Heart left ventricle (tissue), 16 donors: ENCODE measurements at regions not wholly inside any gene's neighbourhood (a gene's known extent, or its start where the extent isn't known, plus 50 kb on each side); places are given as distances from the start of the nearest gene placed in this dataset.

ENCODE experiments used
- ATAC-seq, 4 donors: fragments of 200-7000 bp; cut with Tn5 transposase; one replicate each; pipeline ENCODE4 v1.9.1; 2020 to 2022; ENCODE audit warnings: moderate library complexity in 4 of 4, mild to moderate bottlenecking in 3 of 4, moderate number of reproducible peaks in 1 of 4
- DNase-seq, 5 donors: peaks; one replicate each; pipeline ENCODE4 v3.0.0-alpha.2; 2020
- H3K27ac ChIP-seq, 12 donors: fragments of 200-600 bp; sonication (generic) in 4 of 12; one replicate each; pipeline versions ENCODE4 v1.5.0 to v1.8.0; 2016 to 2022; ENCODE audit warnings: mild to moderate bottlenecking in 2 of 12
- H3K27me3 ChIP-seq, 9 donors: fragments of 200-600 bp; sonication (generic) in 2 of 9; one replicate each; pipeline versions ENCODE4 v1.5.1 to v1.8.0; 2016 to 2022; ENCODE audit warnings: mild to moderate bottlenecking in 3 of 9
- H3K36me3 ChIP-seq, 9 donors: fragments of 200-600 bp; sonication (generic) in 2 of 9; one replicate each; pipeline versions ENCODE4 v1.5.0 to v1.8.0; 2018 to 2022; ENCODE audit warnings: mild to moderate bottlenecking in 2 of 9
- H3K4me1 ChIP-seq, 12 donors: fragments of 200-600 bp; sonication (generic) in 4 of 12; one replicate each; pipeline versions ENCODE4 v1.5.0 to v1.8.0; 2016 to 2022; ENCODE audit warnings: mild to moderate bottlenecking in 3 of 12
- H3K4me3 ChIP-seq, 12 donors: fragments of 200-600 bp; sonication (generic) in 4 of 12; one replicate each; pipeline versions ENCODE4 v1.5.0 to v1.8.0; 2017 to 2022; ENCODE audit warnings: mild to moderate bottlenecking in 9 of 12, moderate library complexity in 4 of 12
- H3K9me3 ChIP-seq, 12 donors: fragments of 200-600 bp; sonication (generic) in 4 of 12; one replicate each; pipeline versions ENCODE4 v1.5.0 to v1.8.0; 2016 to 2022; ENCODE audit warnings: mild to moderate bottlenecking in 1 of 12
- POLR2A ChIP-seq, 2 donors: fragments of 450-650 bp; IDR thresholded peaks; one replicate each; pipeline ENCODE4 v1.6.1; 2017; ENCODE audit warnings: antibody characterized with exemption in 2 of 2, mild to moderate bottlenecking in 2 of 2, moderate library complexity in 2 of 2
- WGBS, 4 donors: extraction: QIAGEN DNeasy Blood & Tissue Kit in 2 of 4; methylation state at CpG; one replicate each; pipeline versions ENCODE4 v1.1.5 to v1.1.7; 2013 to 2018; 5-methylcytosine and 5-hydroxymethylcytosine counted together
- intact Hi-C, 10 donors: fragments of 100-400 bp; cut with DNase I; formaldehyde crosslinking; loops; one replicate each; pipeline versions ENCODE4 v1.11.1 to v1.14.2; 2022
- TF ChIP-seq, protein P1 (sequence below), 12 donors: fragments of 200-600 bp; sonication (generic) in 4 of 12; IDR thresholded peaks; one replicate each; pipeline versions ENCODE4 v1.5.0 to v1.8.0; 2018 to 2022; ENCODE audit warnings: antibody characterized with exemption in 12 of 12, mild to moderate bottlenecking in 5 of 12
- donor health status: ischemic (EF 13 %, LVEDD 7.1; RV severe dilation, severe dysfunction).
- donor health status: healthy with polysubstance abuse.
- donor health status: DM: no; HTN: yes; CAD: no.
- donor health status: DM: no; HTN: no; CAD: no.
- donor health status: ischemic (EF 25% LVEDD 6.9; RV normal size, moderate dysfunction).
- donor health status: ischemic (EF 25% LVEDD 5.7; RV mildly dilated, moderate dysfunction).
- donor health status: healthy.
- donor health status: DM: yes; HTN: yes; CAD: no.
- donor health status: ischemic (EF 35%, LVEDD 5.7; RV mildly dilated, moderate dysfunction).
- donor health status: nonischemic (EF 11% LVEDD 7.7; RV severe dilation, severe dysfunction).
- donor health status: DM: yes; HTN: yes; CAD: no.
- donor health status: PGD.
- donor health status: ischemic (EF 29% LVEDD 5.4; RV normal size, mild dysfunction).
- donor health status: nonischemic (EF 23%, LVEDD 6.1; RV moderate dilation, normal function).

DNA sequence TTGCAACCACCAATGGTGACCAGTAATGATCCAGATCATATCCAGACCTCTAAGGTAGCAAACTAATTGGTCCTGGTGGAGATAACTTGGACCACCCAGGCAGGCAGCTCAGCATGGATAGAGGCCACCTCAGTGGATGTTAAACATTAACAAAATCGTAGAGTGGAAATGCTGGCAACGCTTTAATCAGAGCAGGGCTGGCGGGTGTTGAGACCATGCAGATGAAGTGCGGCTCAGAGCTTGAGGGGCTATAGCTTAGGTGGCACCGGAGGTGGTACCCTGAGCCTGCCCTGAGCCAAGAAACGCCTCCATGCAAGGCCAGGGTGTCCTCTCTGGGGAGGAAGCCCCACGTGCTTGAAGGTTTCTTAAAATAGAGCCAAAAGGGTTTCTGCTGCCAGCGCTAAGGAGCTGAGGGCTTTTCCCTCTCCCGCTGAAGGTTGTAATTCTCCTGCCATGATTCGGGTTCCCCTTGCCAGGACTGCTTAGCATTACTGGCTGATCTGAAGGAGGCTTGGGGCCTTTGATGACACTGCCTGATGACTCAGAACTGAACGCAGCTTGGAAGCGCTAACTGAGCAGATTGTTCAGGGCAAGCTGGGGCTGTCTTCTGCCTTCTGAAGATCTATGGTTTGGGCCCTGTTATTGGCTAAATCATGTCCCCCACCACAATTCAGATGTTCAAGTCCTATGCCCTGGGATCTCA, 177.8 kb upstream of the ATP6AP2 start:
- DNase-seq (no peak), ATAC-seq (peak in 3 of 4 donors; percentile 52 to 76 (median 74))
- no peak overlapping the region for H3K4me3 ChIP-seq
- peaks cover 0 to 6% (median 0%) of the 10 kb centered on the region in 12 donors for H3K9me3 ChIP-seq
- no peaks in the 10 kb centered on the region for H3K4me1 ChIP-seq
- TF ChIP-seq, protein P1, sequence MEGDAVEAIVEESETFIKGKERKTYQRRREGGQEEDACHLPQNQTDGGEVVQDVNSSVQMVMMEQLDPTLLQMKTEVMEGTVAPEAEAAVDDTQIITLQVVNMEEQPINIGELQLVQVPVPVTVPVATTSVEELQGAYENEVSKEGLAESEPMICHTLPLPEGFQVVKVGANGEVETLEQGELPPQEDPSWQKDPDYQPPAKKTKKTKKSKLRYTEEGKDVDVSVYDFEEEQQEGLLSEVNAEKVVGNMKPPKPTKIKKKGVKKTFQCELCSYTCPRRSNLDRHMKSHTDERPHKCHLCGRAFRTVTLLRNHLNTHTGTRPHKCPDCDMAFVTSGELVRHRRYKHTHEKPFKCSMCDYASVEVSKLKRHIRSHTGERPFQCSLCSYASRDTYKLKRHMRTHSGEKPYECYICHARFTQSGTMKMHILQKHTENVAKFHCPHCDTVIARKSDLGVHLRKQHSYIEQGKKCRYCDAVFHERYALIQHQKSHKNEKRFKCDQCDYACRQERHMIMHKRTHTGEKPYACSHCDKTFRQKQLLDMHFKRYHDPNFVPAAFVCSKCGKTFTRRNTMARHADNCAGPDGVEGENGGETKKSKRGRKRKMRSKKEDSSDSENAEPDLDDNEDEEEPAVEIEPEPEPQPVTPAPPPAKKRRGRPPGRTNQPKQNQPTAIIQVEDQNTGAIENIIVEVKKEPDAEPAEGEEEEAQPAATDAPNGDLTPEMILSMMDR (IDR thresholded peaks at IDR 0.05), result no peak
- TF ChIP-seq POLR2A (IDR thresholded peaks at IDR 0.05), result no peak
- H3K27ac ChIP-seq, result peak overlapping the region in 1 of 12 donors; percentile 31
- intact Hi-C loops, result no loop called here
- peaks cover 0 to 12% (median 0%) of the 10 kb centered on the region in 9 donors for H3K27me3 ChIP-seq
- no peaks in the 10 kb centered on the region for H3K36me3 ChIP-seq
- 48 to 75% (median 58%) methylated on average over 12 of the region's 12 CpGs for WGBS, 4 donors

DNA sequence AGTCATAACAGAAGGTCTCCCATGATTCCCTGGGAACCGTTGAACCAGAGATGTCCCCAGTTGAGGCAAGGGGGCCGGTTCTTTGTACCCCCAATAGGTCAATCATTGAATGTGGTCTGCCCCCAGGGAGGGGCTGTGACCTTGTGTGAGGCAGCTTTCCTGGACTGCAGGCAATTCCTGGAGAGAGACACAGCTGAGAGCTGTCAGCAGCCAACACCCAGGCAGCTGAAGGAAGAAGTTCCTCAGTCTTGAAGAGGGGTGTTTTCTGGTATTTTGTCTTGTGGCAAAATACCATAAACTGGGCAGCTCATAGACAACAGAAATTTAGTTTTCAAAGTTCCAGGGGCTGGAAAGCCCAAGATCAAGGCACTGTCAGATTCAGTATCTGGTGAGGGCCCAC, 185.7 kb upstream of the ATP6AP2 start:
- ATAC-seq (no peak), DNase-seq (no peak)
- intact Hi-C loops, result no loop called here
- H3K4me1 ChIP-seq, result no peaks in the 10 kb centered on the region
- no peak overlapping the region for H3K27ac ChIP-seq
- no peak overlapping the region for H3K4me3 ChIP-seq
- 66 to 82% (median 79%) methylated on average over 1 to 2 of the region's 2 CpGs for WGBS, 4 donors
- TF ChIP-seq, protein P1 (IDR thresholded peaks at IDR 0.05), result no peak
- peaks cover 0 to 13% (median 0%) of the 10 kb centered on the region in 12 donors for H3K9me3 ChIP-seq
- no peaks in the 10 kb centered on the region for H3K36me3 ChIP-seq
- H3K27me3 ChIP-seq, result no peaks in the 10 kb centered on the region

DNA sequence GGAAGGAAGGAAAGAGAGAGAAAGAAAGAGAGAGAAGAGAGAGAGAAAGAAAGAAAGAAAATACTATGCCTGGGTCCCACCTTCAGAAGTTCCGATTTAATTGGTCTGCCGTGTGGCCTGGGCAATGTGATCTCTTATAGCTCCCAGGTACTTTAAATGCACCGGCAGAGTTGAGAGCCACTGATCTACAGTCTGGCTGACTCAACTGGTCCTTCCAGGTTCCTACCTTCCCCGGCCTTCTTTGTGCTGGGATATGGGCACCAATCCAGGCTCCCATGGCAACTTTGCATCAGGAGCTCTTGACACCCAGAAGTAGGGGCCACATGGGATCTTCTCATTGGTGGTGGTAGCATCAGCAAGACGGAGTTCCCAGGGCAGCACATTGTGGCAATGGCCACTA, 186.5 kb upstream of the ATP6AP2 start:
- 86 to 94% (median 89%) methylated on average over 5 of the region's 5 CpGs for WGBS, 4 donors
- H3K36me3 ChIP-seq, result no peaks in the 10 kb centered on the region

DNA sequence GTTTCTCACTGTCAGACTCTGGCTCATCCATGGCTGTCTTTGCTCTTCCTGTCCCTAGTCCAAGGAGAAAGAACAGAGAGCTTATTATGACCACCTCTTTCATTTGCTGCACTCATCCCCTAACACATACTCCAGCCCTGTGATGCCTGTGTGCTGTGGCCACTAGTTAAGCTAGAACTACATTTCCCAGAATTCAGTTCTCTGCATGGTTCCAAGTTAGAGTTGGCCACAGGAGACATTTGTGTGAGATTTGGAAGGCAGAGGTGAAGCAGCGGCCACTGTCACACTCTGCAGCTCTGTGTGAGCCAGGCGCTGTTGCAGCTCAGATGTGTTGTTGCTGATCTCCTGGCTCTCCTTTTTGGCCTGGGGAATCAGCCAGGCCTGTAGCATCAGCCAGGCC, 188.2 kb upstream of the ATP6AP2 start:
- H3K27me3 ChIP-seq, result peaks cover 0 to 4% (median 0%) of the 10 kb centered on the region in 9 donors
- TF ChIP-seq, protein P1 (IDR thresholded peaks at IDR 0.05), result no peak
- TF ChIP-seq POLR2A (IDR thresholded peaks at IDR 0.05), result no peak
- no peak overlapping the region for H3K4me3 ChIP-seq
- DNase-seq (no peak), ATAC-seq (no peak)
- no peaks in the 10 kb centered on the region for H3K4me1 ChIP-seq
- no peak overlapping the region for H3K27ac ChIP-seq
- H3K36me3 ChIP-seq, result no peaks in the 10 kb centered on the region
- intact Hi-C loops, result no loop called here
- WGBS, 4 donors, result 71 to 88% (median 77%) methylated on average over 2 of the region's 2 CpGs
- H3K9me3 ChIP-seq, result peaks cover 0 to 10% (median 0%) of the 10 kb centered on the region in 12 donors

More for the DNA sequence above, 186.5 kb upstream of the ATP6AP2 start:
- DNase-seq (no peak), ATAC-seq (no peak)
- H3K4me3 ChIP-seq, result no peak overlapping the region
- H3K4me1 ChIP-seq, result no peaks in the 10 kb centered on the region
- intact Hi-C loops, result no loop called here
- no peak for TF ChIP-seq POLR2A (IDR thresholded peaks at IDR 0.05)
- TF ChIP-seq, protein P1 (IDR thresholded peaks at IDR 0.05), result no peak
- peaks cover 0 to 4% (median 0%) of the 10 kb centered on the region in 9 donors for H3K27me3 ChIP-seq
- H3K9me3 ChIP-seq, result peaks cover 0 to 12% (median 0%) of the 10 kb centered on the region in 12 donors
- no peak overlapping the region for H3K27ac ChIP-seq
